ENCODE measurements at regions not wholly inside any gene's neighbourhood (a gene's known extent, or its start where the extent isn't known, plus 50 kb on each side); places are given as distances from the start of the nearest gene placed in this dataset.
"Not testable (repeated sequence)": the region's sequence is repeated elsewhere in the genome, so short reads cannot be mapped to it uniquely, and the experiment has no call there.

DNA sequence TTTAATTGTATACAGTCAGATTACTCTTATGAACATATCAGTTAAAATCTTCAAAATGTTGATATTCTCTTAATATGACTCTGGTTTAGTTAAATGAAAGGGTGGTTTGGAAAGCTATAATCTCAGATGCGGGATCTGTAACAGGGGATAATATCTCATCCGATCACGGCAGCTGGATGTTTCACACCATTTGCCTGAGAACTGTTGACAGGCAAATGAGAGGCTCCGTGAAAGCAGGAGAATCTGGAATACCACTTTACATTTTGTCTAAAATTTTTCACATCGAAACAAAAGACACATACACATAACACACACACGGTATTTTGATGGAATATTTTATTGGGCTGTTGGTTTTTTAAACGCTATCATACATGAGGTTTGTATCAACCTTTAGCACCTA lies 518.6 kb upstream of the SLC39A10 start:
- no peak for DNase-seq

GRCh38 chr2:195125889-195126288 lies 531.1 kb upstream of the SLC39A10 start:
- DNase-seq: not testable (repeated sequence)

DNA sequence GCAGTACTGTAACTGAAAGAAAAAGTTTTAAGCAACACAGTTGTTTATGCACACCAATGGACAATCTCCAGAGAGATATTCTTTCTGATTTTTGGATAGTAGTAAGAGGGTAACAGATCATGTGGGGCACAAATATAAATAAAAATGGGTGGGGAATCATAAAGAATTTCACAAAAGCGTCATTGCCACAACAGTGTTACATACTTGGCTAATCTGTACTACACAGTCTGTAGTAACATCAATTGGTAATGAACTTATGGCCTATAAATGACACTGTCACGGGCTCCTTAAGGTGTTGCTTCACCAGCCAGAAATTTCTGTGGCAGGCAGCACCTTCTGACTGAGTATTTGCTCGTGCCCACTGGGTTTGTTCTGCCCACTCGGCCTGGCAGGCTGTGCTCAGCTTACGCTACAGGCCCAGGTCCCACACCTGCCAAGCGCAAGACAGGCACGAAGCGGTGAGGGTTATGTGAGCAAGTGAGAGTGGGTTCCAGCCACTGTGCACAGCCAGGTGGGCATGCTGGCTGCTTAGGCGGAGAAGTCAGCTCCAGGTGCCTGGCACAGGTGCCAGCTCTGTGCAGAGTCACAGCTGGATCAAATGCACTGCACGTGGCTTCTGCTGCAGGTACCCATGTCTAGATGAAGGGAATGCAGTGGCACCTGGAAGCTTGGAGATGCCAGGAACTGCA lies 532.5 kb upstream of the SLC39A10 start:
- DNase-seq: no peak

DNA sequence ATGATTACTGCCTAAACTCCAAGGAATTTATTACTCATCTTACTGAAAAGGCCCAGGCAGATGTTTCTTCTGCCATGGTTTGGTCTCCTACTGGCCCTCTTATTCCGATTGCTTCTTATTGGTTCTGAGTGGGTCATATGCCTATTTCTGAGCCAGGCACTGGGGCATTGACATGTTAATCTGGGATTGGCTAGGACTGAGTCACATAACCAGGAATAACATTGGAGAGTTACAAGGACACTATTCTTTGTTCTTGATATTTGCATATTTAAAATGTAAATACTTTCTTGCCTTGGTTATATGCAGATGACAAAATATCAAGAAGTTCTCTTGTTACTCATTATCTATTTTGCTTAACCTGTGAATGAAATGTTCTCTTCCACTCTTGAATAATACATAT lies 534.4 kb upstream of the SLC39A10 start:
- no peak for DNase-seq

- no peak for DNase-seq
Measured at GRCh38 chr2:195121341-195121740, 535.7 kb upstream of the SLC39A10 start.

- no peak for DNase-seq
Measured at GRCh38 chr2:195119231-195119630, 537.8 kb upstream of the SLC39A10 start.

DNA sequence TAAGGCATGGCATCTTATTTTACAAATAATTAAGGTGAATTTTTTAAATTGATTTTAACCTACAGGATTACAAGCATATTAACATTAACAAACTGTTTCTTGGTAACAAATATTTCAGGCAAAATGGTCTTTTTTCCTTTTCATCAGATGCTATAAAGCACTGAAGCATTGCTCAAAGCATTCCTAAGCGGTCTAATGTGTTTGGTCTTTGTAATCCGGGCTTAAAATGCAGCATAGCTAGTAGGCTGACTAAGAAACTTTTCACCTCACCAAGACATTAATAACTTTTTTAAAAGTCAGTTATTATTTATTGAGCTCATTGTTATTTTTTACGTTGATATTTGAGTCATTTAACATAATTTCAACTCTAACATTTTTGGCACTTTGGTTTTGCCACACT lies 538.8 kb upstream of the SLC39A10 start:
- DNase-seq: no peak

DNA sequence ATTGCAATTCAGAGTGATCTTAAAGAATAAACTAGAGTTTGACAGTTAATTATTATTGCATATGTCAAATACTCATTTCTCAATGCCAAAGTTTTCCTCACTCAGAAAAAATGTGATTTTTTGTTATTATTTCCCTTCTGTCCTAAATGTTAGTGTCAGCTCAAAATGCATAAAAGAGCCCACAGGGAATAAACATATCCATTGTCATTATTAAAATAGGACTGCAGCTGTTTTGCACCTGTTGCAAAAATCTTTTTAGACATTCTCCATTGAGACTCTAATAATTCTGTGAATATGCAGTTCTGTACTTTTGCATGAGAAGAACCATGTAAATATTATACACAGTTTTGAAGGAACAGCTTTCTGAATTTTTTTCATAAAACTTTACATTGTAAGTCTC lies 540.0 kb upstream of the SLC39A10 start:
- no peak for DNase-seq

DNA sequence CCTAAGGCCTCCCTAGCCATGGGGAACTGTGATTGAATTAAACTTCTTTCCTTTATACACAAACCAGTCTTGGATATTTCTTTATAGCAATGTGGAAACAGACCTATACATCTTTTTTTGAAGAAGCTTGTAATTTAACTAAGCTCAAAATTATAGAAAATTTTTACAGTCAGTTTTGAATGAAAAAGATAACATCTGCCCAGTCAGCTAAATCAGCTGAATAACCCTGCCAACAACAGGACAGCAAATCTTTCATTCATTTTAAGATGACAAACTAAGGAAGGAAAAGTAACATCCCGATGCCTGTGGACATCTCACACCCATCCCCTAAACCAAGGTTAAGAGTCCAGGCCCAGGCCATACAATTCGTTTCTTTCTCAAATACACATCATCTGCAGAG lies 541.3 kb upstream of the SLC39A10 start:
- DNase-seq: no peak

- no peak for DNase-seq
Measured at GRCh38 chr2:195108182-195108581, 548.8 kb upstream of the SLC39A10 start.

DNA sequence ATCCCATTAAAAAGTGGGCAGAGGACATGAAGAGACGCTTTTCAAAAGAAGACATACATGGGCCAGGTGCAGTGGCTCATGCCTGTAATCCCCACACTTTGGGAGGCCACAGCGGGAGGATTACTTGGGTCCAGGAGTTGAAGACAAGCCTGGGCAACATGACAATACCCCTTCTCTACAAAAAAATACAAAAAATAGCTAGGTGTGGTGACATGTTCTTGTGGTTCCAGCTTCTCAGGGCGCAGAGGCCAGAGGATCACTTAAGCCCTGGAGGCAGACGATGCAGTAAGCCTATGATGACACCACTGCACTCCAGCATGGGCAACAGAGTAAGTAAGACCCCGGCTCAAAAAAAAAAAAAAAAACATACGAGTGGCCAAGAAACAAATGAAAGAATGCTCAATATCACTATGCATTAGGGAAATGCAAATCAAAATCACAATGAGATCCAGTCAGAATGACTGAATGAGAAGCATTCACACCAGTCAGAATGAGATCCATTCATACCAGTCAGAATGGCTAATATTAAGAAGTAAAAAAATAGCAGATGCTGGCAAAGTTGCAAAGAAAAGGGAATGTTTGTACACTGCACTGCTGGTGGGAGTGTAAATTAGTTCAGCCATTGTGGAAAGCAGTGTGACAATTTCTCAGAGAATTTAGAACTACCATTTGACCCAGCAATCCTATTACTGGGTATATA lies 550.2 kb upstream of the SLC39A10 start:
- no peak for DNase-seq

GRCh38 chr2:195105581-195105980 lies 551.4 kb upstream of the SLC39A10 start:
- no peak for DNase-seq

GRCh38 chr2:195094330-195094729 lies 562.7 kb upstream of the SLC39A10 start:
- DNase-seq: no peak

- no peak for DNase-seq
Measured at GRCh38 chr2:195092341-195092740, 564.7 kb upstream of the SLC39A10 start.

- DNase-seq: not testable (repeated sequence)
Measured at GRCh38 chr2:195072806-195073205, 584.2 kb upstream of the SLC39A10 start.

DNA sequence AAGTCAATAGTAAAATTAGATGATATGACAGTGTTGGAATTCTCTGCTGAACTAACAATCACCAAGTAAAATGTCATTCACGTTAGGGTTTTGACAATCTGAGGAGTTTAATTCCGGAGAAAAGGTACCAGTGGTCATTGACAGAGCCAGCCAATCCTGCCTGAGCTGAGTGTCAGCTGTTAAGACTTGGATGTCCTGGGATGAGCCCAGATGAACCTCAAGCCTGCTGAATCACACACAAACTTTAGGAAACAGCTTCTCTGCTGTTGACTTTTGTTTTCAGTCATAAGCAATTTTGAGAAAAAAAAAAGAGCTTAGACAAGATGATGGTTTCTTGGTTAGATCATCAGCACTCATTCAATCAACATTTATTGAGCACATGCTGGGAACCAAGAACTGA lies 600.0 kb upstream of the SLC39A10 start:
- DNase-seq: no peak

- no peak for DNase-seq
Measured at GRCh38 chr2:195055996-195056395, 601.0 kb upstream of the SLC39A10 start.

DNA sequence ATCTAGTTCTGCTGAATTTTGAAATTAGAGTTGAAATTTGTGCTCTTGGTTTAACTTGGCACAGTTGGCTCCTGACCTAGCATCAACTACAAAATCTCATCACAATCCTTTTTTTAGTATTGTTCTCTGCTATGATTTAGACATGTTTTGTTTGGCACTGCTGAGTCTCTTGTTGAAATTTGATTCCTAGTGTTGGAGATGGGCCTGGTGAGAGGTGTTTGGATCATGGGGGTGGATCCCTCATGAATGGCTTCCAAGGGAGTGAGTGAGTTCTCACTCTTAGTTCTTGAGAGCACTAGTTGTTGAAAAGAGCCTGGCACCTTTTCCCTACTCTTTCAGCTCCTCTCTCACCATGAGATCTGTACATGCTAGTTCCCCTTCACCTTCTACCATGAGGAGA lies 605.6 kb upstream of the SLC39A10 start:
- no peak for DNase-seq

DNA sequence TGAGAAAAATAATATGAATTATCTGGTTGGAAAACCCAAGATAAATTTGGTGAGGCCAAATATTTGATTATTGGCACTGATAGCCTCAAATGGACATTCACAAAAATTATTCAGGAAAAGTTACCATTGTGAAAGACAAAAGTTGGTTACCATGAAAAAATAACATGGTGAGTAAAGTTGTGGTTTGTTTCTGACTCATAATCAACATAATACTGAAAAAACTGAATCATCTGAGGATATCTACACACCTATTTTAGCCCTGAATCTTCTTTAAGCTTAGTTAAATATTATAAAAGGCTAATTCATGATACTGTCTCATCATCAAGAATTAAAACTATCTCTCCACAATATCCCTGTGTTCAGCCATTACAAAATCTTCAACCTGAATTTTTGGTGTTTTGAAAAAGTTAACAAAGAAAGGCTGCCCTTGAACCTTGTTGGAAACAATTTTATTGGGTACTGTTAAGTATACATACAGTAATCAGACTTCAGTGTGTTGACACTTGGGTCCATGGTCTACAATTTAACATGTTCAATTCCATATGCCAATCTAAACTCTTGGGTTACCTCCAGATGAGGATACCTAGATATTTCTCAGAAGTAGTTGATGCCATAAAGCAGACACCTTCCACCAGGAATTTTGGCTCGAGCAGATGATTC lies 607.5 kb upstream of the SLC39A10 start:
- DNase-seq: no peak

GRCh38 chr2:195047955-195048354 lies 609.1 kb upstream of the SLC39A10 start:
- no peak for DNase-seq

- no peak for DNase-seq
Measured at GRCh38 chr2:195044801-195045200, 612.2 kb upstream of the SLC39A10 start.

- DNase-seq: no peak
Measured at GRCh38 chr2:195038153-195038552, 618.9 kb upstream of the SLC39A10 start.

GRCh38 chr2:195037045-195037444 lies 620.0 kb upstream of the SLC39A10 start:
- DNase-seq: no peak

GRCh38 chr2:195031411-195031810 lies 625.6 kb upstream of the SLC39A10 start:
- DNase-seq: no peak
